WTC11 (cell line): ENCODE measurements at regions not wholly inside any gene's neighbourhood (a gene's known extent, or its start where the extent isn't known, plus 50 kb on each side); places are given as distances from the start of the nearest gene placed in this dataset.

Source experiments
- ATAC-seq: fragments of 200-7000 bp; cut with Tn5 transposase; 2 replicates; pipeline ENCODE4 v1.10.0; 2021; ENCODE audit warnings: mild to moderate bottlenecking, moderate library complexity
- CTCF ChIA-PET: fragments of 300-600 bp; sonication (Branson Sonifier 250); formaldehyde crosslinking; loops from one replicate; lab custom pipeline; 2021; ENCODE audit warnings: antibody characterized with exemption; lab: Charles Lee
- POLR2A ChIA-PET: fragments of 350-600 bp; sonication (Branson Sonifier 250); formaldehyde crosslinking; loops from one replicate; lab custom pipeline; 2021; ENCODE audit warnings: antibody characterized with exemption; lab: Charles Lee
- DNase-seq: peaks from one replicate; pipeline ENCODE4 v3.0.0; 2021; ENCODE audit warnings: low spot score
- H3K27ac Mint-ChIP-seq: 2 replicates; pipeline ENCODE4 v1.8.0; 2021; ENCODE audit warnings: mixed read lengths
- H3K27me3 Mint-ChIP-seq: 2 replicates; pipeline ENCODE4 v1.8.0; 2021; ENCODE audit warnings: low read depth, mild to moderate bottlenecking, moderate library complexity, mixed read lengths
- H3K36me3 Mint-ChIP-seq: 2 replicates; pipeline ENCODE4 v1.8.0; 2021; ENCODE audit warnings: mixed read lengths
- H3K4me1 Mint-ChIP-seq: 2 replicates; pipeline ENCODE4 v1.8.0; 2022; ENCODE audit warnings: mixed read lengths
- H3K4me3 Mint-ChIP-seq: 2 replicates; pipeline ENCODE4 v1.8.0; 2021; ENCODE audit warnings: mild to moderate bottlenecking, moderate library complexity, mixed read lengths
- H3K9me3 Mint-ChIP-seq: 2 replicates; pipeline ENCODE4 v1.8.0; 2021; ENCODE audit warnings: mixed read lengths
- AFF4 ChIP-seq: sonication (generic); formaldehyde crosslinking; IDR thresholded peaks from 2 replicates; pipeline ENCODE4 v1.8.1; 2023; ENCODE audit warnings: mild to moderate bottlenecking, missing genetic modification reagents, borderline replicate concordance
- AR ChIP-seq: fragments of 250-450 bp; sonication (Bioruptor Pico); IDR thresholded peaks from 2 replicates; pipeline ENCODE4 v1.9.0; 2021; ENCODE audit warnings: mild to moderate bottlenecking
- CBFB ChIP-seq: sonication (generic); formaldehyde crosslinking; IDR thresholded peaks from 2 replicates; pipeline ENCODE4 v1.8.1; 2022; ENCODE audit warnings: mild to moderate bottlenecking, low read depth, missing genetic modification reagents
- CDX4 ChIP-seq: fragments of 250-450 bp; sonication (Bioruptor Pico); IDR thresholded peaks from 2 replicates; pipeline ENCODE4 v1.9.0; 2021; ENCODE audit warnings: moderate library complexity, mild to moderate bottlenecking, inconsistent platforms, borderline replicate concordance
- CREB1 ChIP-seq: sonication (generic); formaldehyde crosslinking; IDR thresholded peaks from 2 replicates; pipeline ENCODE4 v1.8.0; 2023; ENCODE audit warnings: mild to moderate bottlenecking, missing genetic modification reagents
- EMX1 ChIP-seq: fragments of 250-450 bp; sonication (Bioruptor Pico); IDR thresholded peaks from 2 replicates; pipeline ENCODE4 v1.8.0; 2021; ENCODE audit warnings: mild to moderate bottlenecking
- HMGA2 ChIP-seq: fragments of 250-450 bp; sonication (Bioruptor Pico); IDR thresholded peaks from 2 replicates; pipeline ENCODE4 v1.4.0; 2021; ENCODE audit warnings: mild to moderate bottlenecking, moderate library complexity
- IRF2 ChIP-seq: sonication (generic); formaldehyde crosslinking; IDR thresholded peaks from 2 replicates; pipeline ENCODE4 v1.8.0; 2022; ENCODE audit warnings: low read depth, missing genetic modification reagents, borderline replicate concordance
- JAZF1 ChIP-seq: fragments of 250-450 bp; sonication (Bioruptor Pico); IDR thresholded peaks from 2 replicates; pipeline ENCODE4 v1.9.0; 2021; ENCODE audit warnings: moderate library complexity, mild to moderate bottlenecking, inconsistent platforms
- MXD4 ChIP-seq: fragments of 250-450 bp; sonication (Bioruptor Pico); IDR thresholded peaks from 2 replicates; pipeline ENCODE4 v1.8.0; 2021; ENCODE audit warnings: mild to moderate bottlenecking, moderate library complexity, borderline replicate concordance
- NFE2L1 ChIP-seq: sonication (generic); formaldehyde crosslinking; IDR thresholded peaks from 2 replicates; pipeline ENCODE4 v1.8.1; 2023; ENCODE audit warnings: missing genetic modification reagents
- NR3C1 ChIP-seq: sonication (generic); formaldehyde crosslinking; conservative IDR thresholded peaks from 2 replicates; pipeline ENCODE4 v1.8.1; 2023; ENCODE audit warnings: low read depth, mild to moderate bottlenecking, missing genetic modification reagents
- PRRX2 ChIP-seq: fragments of 250-450 bp; sonication (Bioruptor Pico); IDR thresholded peaks from 2 replicates; pipeline ENCODE4 v1.8.0; 2021; ENCODE audit warnings: mild to moderate bottlenecking
- RORB ChIP-seq: fragments of 250-450 bp; sonication (Bioruptor Pico); IDR thresholded peaks from 2 replicates; pipeline ENCODE4 v1.9.0; 2021; ENCODE audit warnings: mild to moderate bottlenecking
- SP1 ChIP-seq: sonication (generic); formaldehyde crosslinking; conservative IDR thresholded peaks from 2 replicates; pipeline ENCODE4 v1.8.1; 2022; ENCODE audit warnings: missing genetic modification reagents
- STAT6 ChIP-seq: sonication (generic); formaldehyde crosslinking; conservative IDR thresholded peaks from 2 replicates; pipeline ENCODE4 v1.8.1; 2023; ENCODE audit warnings: mild to moderate bottlenecking, low read depth, missing genetic modification reagents, moderate library complexity
- TEAD1 ChIP-seq: sonication (generic); formaldehyde crosslinking; IDR thresholded peaks from 2 replicates; pipeline ENCODE4 v1.8.0; 2022; ENCODE audit warnings: mild to moderate bottlenecking, missing genetic modification reagents
- ZNF121 ChIP-seq: sonication (generic); formaldehyde crosslinking; IDR thresholded peaks from 2 replicates; pipeline ENCODE4 v1.8.0; 2023; ENCODE audit warnings: missing genetic modification reagents
- ZNF396 ChIP-seq: fragments of 250-450 bp; sonication (Bioruptor Pico); IDR thresholded peaks from 2 replicates; pipeline ENCODE4 v1.8.0; 2021; ENCODE audit warnings: mild to moderate bottlenecking, moderate library complexity, borderline replicate concordance
- ZNF425 ChIP-seq: fragments of 250-450 bp; sonication (Bioruptor Pico); conservative IDR thresholded peaks from 2 replicates; pipeline ENCODE4 v1.9.0; 2021; ENCODE audit warnings: mild to moderate bottlenecking

GRCh38 chr11:110371084-110371483, 58.7 kb upstream of the FDX1 start (continued):
- TF ChIP-seq AR: no peak

GRCh38 chr11:110373051-110373702, 56.6 kb upstream of the FDX1 start:
- H3K36me3 Mint-ChIP-seq: no peaks in the 10 kb centered on the region
- TF ChIP-seq IRF2 (no peak), MXD4 (CRISPR knock-in tag) (no peak), HMGA2 (CRISPR knock-in tag) (no peak), AFF4 (CRISPR knock-in tag) (no peak), TEAD1 (CRISPR knock-in tag) (no peak), SP1 (no peak), NFE2L1 (CRISPR knock-in tag) (no peak), PRRX2 (CRISPR knock-in tag) (no peak), CDX4 (CRISPR knock-in tag) (no peak), ZNF121 (CRISPR knock-in tag) (no peak), STAT6 (CRISPR knock-in tag) (no peak), CBFB (CRISPR knock-in tag) (no peak), EMX1 (no peak)
- TF ChIP-seq, all 79 proteins: peak for 0
- peaks cover 12% of the 10 kb centered on the region for H3K4me1 Mint-ChIP-seq
- ChIA-PET CTCF (interaction anchor here (0.5 to 1.2 kb wide), 4 partner anchors 19 to 188 kb away, joined by 3 to 4 read pairs (median 4); partner anchors contain the start of gene FDX1), POLR2A (no interaction called here)
- H3K9me3 Mint-ChIP-seq: peaks cover 7% of the 10 kb centered on the region
- H3K27me3 Mint-ChIP-seq: no peaks in the 10 kb centered on the region
- no peak overlapping the region for H3K27ac Mint-ChIP-seq
- no peak for DNase-seq
- no peak overlapping the region for H3K4me3 Mint-ChIP-seq
- no peak for ATAC-seq

- ChIA-PET CTCF (no interaction called here), POLR2A (interaction anchor here (0.6 kb wide), 1 partner anchor 94 kb away, joined by 3 read pairs; no protein-coding TSS in a partner anchor)
- H3K9me3 Mint-ChIP-seq: peaks cover 7% of the 10 kb centered on the region
- H3K36me3 Mint-ChIP-seq: no peaks in the 10 kb centered on the region
- no peaks in the 10 kb centered on the region for H3K27me3 Mint-ChIP-seq
- no peak for ATAC-seq
- H3K4me1 Mint-ChIP-seq: peaks cover 12% of the 10 kb centered on the region
- no peak overlapping the region for H3K4me3 Mint-ChIP-seq
- no peak overlapping the region for H3K27ac Mint-ChIP-seq
- no peak for DNase-seq
- TF ChIP-seq JAZF1 (CRISPR knock-in tag) (no peak), NR3C1 (no peak), CREB1 (CRISPR knock-in tag) (no peak), MXD4 (CRISPR knock-in tag) (no peak), ZNF396 (CRISPR knock-in tag) (no peak), ZNF425 (CRISPR knock-in tag) (no peak), ZNF121 (CRISPR knock-in tag) (no peak), RORB (CRISPR knock-in tag) (no peak)
Observed at GRCh38 chr11:110374921-110375320, 54.8 kb upstream of the FDX1 start.
